Ovary (tissue), 7 donors: ENCODE measurements at regions not wholly inside any gene's neighbourhood (a gene's known extent, or its start where the extent isn't known, plus 50 kb on each side); places are given as distances from the start of the nearest gene placed in this dataset.

Experiments used
- DNase-seq, 5 donors: peaks; one replicate each; pipeline ENCODE4 v3.0.0-alpha.2; 2019 to 2020
- H3K27ac ChIP-seq, 2 donors: fragments of 200-600 bp; one replicate each; pipeline versions ENCODE4 v1.5.1 to v1.8.0; 2019 to 2022
- H3K27me3 ChIP-seq: fragments of 200-600 bp; one replicate; pipeline ENCODE4 v1.8.0; 2022
- H3K36me3 ChIP-seq: fragments of 200-600 bp; sonication (generic); one replicate; pipeline ENCODE4 v1.5.1; 2019
- H3K4me1 ChIP-seq: one replicate; pipeline ENCODE4 v1.8.1; 2013; ENCODE audit warnings: mild to moderate bottlenecking, moderate library complexity; ENCODE audit not compliant: insufficient read depth
- H3K4me3 ChIP-seq: fragments of 200-600 bp; sonication (generic); one replicate; pipeline ENCODE4 v1.5.1; 2017
- H3K9me3 ChIP-seq, 2 donors: fragments of 200-600 bp in 1 of 2; sonication (generic) in 1 of 2; one replicate each; pipeline versions ENCODE4 v1.5.1 to v1.8.1; 2013 to 2019; ENCODE audit warnings: mild to moderate bottlenecking in 1 of 2, moderate library complexity in 1 of 2
- EP300 ChIP-seq: sonication (generic); formaldehyde crosslinking; IDR thresholded peaks from one replicate; pipeline ENCODE4 v1.6.1; 2017; ENCODE audit warnings: antibody characterized with exemption
- POLR2A ChIP-seq: fragments of 450-650 bp; IDR thresholded peaks from one replicate; pipeline ENCODE4 v1.6.1; 2017; ENCODE audit warnings: antibody characterized with exemption, mild to moderate bottlenecking, moderate library complexity
- WGBS, 3 donors: extraction: QIAGEN DNeasy Blood & Tissue Kit in 1 of 3; methylation state at CpG; one replicate each; pipeline versions ENCODE4 v1.1.5 to v1.1.7; 2013 to 2017; 5-methylcytosine and 5-hydroxymethylcytosine counted together
- intact Hi-C, 4 donors: fragments of 100-400 bp; cut with DNase I; formaldehyde crosslinking; loops; one replicate each; pipeline versions ENCODE4 v1.11.0 to v1.15.1; 2022 to 2023
- TF ChIP-seq, protein P1 (sequence below), 3 donors: fragments of 450-650 bp in 2 of 3; fragments of 200-600 bp in 1 of 3; IDR thresholded peaks; one replicate each; pipeline versions ENCODE4 v1.5.1 to v1.8.0; 2016 to 2022; ENCODE audit warnings: antibody characterized with exemption in 3 of 3, mild to moderate bottlenecking in 1 of 3
- donor health status: DM: no; HTN: no; CAD: no; lungs with moderate emphysema.
- donor health status: DM: no; HTN: no; CAD: no.
- donor health status: Bipolar disorder and iron deficiency.
- donor health status: DM: no; HTN: no; CAD: no.
- donor health status: DM: yes; HTN: yes; CAD: no.

DNA sequence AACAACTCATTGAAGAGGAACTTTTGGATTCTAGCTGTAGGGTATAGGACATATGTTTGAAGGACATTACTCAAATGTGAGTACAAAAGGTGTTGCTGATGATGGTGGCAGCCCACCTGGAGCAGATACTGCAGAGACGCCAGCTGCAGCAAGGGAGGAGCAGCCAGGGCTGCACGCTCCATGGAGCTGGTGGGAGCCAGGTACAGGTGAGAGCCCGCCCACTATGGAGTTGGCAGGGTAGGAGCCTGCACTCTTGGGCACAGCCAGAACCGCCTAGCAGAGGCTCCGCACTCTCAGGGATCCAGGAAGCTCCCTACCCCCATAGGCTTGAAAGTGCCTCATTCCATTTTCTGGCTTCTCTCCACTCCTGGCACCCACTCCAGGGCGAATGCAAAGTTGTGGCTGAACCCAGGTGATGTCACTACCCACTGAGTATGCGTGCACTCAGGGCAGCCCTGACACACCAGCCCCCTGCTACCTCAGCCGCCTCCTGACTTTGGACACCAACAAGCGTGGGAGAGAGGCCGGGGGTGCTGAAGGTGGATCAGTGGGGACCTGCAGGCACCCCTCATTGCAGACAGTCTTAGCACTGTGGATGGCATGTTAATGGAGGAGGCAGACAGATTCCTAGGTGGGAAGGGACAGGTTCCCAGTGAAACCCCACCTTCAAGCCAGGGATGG lies 761.1 kb downstream of the IPMK start:
- WGBS, 3 donors = 78 to 86% (median 86%) methylated on average over 10 of the region's 10 CpGs
- intact Hi-C loops = no loop called here
- H3K4me3 ChIP-seq = no peak overlapping the region
- DNase-seq = no peak
- no peaks in the 10 kb centered on the region for H3K4me1 ChIP-seq
- H3K27ac ChIP-seq = no peak overlapping the region
- H3K36me3 ChIP-seq = no peaks in the 10 kb centered on the region
- TF ChIP-seq POLR2A = no peak
- TF ChIP-seq EP300 = no peak
- TF ChIP-seq, protein P1, sequence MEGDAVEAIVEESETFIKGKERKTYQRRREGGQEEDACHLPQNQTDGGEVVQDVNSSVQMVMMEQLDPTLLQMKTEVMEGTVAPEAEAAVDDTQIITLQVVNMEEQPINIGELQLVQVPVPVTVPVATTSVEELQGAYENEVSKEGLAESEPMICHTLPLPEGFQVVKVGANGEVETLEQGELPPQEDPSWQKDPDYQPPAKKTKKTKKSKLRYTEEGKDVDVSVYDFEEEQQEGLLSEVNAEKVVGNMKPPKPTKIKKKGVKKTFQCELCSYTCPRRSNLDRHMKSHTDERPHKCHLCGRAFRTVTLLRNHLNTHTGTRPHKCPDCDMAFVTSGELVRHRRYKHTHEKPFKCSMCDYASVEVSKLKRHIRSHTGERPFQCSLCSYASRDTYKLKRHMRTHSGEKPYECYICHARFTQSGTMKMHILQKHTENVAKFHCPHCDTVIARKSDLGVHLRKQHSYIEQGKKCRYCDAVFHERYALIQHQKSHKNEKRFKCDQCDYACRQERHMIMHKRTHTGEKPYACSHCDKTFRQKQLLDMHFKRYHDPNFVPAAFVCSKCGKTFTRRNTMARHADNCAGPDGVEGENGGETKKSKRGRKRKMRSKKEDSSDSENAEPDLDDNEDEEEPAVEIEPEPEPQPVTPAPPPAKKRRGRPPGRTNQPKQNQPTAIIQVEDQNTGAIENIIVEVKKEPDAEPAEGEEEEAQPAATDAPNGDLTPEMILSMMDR (IDR thresholded peaks at IDR 0.05) = no peak
- no peaks in the 10 kb centered on the region for H3K9me3 ChIP-seq
- no peaks in the 10 kb centered on the region for H3K27me3 ChIP-seq

DNA sequence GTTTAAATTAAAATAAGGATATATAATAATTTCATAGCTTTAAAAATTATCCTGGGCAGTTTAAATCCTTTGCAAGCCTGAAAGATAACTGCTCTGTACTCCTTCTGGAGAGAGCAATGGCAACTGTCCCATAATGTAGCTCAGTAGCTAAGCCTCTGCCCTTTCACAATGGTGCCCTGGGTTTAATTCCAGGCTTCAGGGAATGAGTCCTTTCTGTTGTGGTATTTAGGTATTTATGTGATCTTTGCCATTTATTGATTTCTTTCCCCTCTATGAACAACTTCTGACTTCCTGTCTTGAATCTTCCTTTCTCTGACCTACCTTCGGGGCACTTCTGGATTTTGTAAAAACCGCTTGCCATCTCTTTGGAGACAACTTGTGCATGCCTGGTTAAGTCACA lies 773.2 kb downstream of the IPMK start:
- TF ChIP-seq, protein P1 (IDR thresholded peaks at IDR 0.05) = no peak
- TF ChIP-seq POLR2A (no peak), EP300 (no peak)
- no peaks in the 10 kb centered on the region for H3K36me3 ChIP-seq
- no peak overlapping the region for H3K27ac ChIP-seq
- H3K27me3 ChIP-seq = no peaks in the 10 kb centered on the region
- no peak for DNase-seq
- no peaks in the 10 kb centered on the region for H3K4me1 ChIP-seq
- H3K9me3 ChIP-seq = no peaks in the 10 kb centered on the region
- H3K4me3 ChIP-seq = no peak overlapping the region
- 82 to 94% (median 83%) methylated on average over 2 of the region's 2 CpGs for WGBS, 3 donors
- intact Hi-C loops = no loop called here

DNA sequence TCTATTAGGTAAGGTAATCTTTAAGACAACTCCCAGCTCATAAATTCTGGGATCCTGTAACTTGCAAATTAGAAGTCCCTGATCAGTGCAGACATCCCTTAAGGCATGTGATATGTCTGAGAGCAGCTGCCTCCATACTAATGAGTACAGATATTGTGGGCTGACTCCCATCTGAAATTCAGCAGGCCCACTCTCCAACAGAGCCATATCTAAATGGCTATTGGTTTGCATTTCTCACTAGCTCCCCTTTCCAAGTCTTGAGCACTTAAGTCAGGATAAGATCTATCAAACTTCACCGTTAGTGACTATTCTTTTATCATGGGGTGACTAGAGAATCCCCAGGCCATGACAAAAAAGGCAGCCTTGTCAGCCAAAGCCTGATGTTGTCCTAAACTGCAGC lies 785.4 kb downstream of the IPMK start:
- Histone ChIP-seq H3K4me3 (no peak overlapping the region), H3K27ac (no peak overlapping the region), H3K9me3 (no peaks in the 10 kb centered on the region), H3K4me1 (no peaks in the 10 kb centered on the region), H3K36me3 (no peaks in the 10 kb centered on the region), H3K27me3 (no peaks in the 10 kb centered on the region)
- TF ChIP-seq, protein P1 (IDR thresholded peaks at IDR 0.05) = no peak
- TF ChIP-seq POLR2A = no peak
- TF ChIP-seq EP300 = no peak
- WGBS, 3 donors = 17 to 32% (median 24%) methylated on average over 1 of the region's 1 CpG
- DNase-seq = no peak
- intact Hi-C loops = no loop called here

DNA sequence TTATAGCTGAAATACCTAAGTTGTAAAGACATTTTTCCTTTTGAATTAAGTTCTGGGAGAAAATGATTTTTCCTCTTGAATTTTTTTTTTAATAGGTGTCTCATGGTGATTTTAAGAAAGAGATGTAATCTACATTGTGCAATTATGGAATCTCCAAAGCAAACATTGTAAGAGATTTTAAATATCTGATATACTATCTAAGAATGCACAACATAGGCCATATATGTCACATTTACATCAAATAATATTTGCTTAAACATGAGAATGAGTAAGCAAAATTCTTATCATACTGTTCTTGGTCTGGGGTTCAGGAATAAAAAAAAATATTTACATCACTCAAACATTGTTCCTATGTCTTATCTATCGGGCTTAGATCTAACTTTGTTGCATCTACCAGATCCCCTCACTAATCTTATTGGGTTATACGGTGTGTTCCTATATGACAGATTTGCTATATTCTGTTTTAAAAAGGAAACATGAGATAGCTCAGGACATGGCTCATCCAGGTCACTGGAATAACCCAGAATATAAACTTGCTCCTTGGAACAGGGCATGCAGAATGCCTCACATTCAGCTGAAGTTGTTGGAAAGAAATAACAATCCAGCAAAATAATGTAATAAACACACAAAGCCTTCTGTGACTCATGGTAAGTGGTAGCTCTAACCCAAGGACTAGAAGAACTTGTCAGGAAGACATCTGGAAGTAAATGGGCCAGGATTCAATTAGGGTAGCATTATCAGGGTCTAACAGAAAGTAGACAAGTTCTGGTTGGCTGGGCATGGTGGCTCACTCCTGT lies 794.7 kb downstream of the IPMK start:
- Histone ChIP-seq H3K36me3 (no peaks in the 10 kb centered on the region), H3K4me3 (no peak overlapping the region), H3K27me3 (no peaks in the 10 kb centered on the region), H3K27ac (no peak overlapping the region), H3K4me1 (no peaks in the 10 kb centered on the region), H3K9me3 (no peaks in the 10 kb centered on the region)
- intact Hi-C loops = no loop called here
- 75 to 86% (median 85%) methylated on average over 2 of the region's 2 CpGs for WGBS, 3 donors
- no peak for DNase-seq
- TF ChIP-seq, protein P1 (IDR thresholded peaks at IDR 0.05) = no peak
- TF ChIP-seq POLR2A (no peak), EP300 (no peak)
